ENCODE measurements at regions not wholly inside any gene's neighbourhood (a gene's known extent, or its start where the extent isn't known, plus 50 kb on each side); places are given as distances from the start of the nearest gene placed in this dataset.
A peak's percentile ranks its signal among the peaks of the same experiment; 100 is the strongest.

DNA sequence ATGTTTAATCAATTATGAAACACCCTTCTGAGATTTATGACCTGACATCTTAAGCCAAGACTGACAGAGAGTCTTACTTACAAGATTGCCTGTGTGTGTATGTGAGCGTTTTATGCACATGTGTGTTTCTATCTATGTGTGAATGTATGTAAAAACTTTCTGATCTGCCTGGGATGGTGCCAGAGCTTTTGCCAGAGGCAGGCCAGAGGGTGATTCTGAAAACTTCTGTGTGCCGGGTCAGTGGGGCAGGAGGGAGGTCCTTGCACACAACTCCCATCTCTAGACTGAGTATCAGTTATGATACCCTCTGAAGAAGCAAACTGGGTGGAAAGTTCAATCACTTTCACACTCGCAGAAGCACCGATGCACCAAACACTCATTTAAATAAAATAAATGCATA is 335.0 kb upstream of the NT5C1B start:
- no peak for DNase-seq

DNA sequence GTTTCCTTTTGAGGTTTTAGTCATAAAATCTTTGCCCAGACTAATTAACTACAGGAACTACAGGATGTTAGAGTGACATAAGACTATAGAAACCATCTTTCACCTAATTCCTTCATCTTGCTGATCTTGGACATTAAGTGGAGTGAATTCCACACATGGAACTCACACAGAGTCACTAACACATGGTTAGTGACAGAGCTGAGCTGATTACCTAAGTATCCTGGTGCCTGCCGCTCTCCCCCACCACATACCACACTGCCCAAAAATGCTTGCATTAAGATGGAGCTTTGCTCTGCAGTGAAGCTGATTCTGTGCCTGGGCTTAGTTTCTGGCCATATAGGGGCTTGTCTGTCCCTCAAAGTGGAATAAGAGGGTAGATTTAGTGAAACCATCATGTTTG is 332.9 kb upstream of the NT5C1B start:
- no peak for DNase-seq

DNA sequence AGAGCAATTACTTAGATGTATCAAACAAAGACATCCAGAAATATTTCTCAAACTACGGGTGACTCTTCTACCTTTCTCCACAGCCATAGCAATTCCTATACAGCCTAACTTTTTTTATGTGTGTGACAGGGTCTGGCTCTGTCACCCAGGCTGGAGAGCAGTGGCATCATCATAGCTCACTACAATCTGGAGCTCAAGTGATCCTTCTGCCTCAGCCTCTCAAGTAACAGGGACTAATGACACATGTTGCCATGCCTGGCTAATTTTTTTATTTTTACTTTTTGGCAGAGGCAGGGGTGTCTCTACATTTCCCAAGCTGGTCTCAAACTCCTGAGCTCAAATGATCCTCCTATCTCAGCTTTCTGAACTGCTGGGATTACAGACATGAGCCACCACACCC is 328.9 kb upstream of the NT5C1B start:
- DNase-seq: no peak

DNA sequence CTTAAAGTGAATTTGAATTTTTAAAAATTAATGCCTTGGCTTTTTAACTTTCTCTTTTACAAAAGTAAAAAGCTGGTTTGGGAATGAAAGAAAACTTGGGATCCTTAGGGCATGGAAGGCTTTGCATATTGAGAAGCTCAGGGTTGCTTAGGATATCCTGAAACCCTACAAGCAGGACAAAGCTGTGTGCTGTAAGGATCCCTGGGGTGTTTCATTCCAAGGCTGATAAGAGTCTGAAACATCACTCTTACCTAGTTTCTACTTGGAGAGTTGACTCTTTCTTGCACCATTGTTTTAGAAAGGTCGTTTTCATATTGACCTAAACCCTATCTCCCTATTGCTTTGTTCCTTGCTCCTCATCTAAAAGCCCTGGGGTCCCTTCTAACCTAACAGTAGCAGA is 325.9 kb upstream of the NT5C1B start:
- DNase-seq: no peak

DNA sequence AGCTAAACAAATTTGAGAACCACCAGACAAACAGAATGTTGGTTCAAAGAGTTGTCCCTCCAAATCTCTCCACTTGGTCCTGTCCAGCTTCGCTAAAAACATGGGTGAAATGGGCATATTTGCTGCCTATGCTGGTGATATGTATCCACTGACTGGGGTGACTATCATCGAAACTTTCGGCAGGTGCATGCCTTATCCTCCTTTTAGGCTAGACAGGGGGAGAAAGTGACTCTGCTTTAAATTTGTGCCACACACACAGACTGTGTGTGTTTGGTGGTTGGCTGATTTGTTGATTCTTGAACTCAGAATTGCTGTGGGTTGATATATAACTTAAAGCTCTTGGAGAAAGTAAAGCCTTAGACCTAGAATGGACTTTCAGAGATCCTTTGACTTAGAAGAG is 324.1 kb upstream of the NT5C1B start:
- DNase-seq: no peak

DNA sequence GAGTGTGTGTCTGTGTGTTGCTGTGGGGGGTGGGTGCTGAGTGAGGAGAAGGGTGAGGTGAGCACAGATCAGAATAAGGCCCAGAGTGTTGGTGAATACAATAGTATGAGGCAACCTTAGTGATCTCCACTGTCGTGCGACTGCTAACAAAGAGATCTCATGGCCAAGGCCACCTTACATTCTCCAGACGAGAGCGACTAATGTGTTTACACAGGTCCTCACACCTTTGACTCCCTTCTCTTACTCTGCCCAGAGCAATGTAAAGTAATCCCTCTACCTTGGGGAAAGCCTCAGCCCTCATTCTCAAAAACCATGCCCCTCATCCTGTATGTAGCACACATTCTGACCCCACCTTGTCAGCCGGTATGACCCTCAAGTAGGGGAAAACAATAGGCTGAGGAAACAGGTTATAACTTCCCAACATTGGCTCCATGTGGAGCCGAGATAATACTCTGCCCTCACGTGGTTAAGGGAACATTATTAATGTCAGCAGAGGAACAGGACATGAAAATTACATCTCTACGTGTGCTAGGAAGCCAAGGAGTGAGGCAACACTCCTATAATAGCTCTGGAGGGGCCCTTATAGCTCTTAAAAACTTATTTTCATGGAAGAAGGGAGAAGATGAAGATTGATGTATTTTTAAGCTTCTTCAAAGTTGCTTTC is 323.0 kb upstream of the NT5C1B start:
- DNase-seq: no peak

DNA sequence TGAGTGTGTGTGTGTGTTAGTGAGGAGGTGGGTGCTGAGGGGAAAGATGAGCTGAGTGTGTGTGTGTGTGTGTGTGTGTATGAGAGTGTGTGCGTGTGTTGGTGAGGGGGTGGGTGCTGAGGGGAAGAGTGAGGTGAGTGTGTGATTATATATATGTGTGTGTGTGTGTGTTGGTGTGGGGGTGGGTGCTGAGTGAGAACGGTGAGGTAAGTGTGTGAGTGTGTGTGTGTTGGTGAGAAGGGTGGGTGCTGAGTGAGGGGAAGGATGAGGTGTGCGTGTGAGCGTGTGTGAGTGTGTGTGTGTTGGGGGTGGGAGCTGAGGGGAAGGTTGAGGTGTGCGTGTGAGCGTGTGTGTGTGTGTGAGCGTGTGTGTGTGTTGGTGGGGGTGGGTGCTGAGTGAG is 322.0 kb upstream of the NT5C1B start:
- no peak for DNase-seq

DNA sequence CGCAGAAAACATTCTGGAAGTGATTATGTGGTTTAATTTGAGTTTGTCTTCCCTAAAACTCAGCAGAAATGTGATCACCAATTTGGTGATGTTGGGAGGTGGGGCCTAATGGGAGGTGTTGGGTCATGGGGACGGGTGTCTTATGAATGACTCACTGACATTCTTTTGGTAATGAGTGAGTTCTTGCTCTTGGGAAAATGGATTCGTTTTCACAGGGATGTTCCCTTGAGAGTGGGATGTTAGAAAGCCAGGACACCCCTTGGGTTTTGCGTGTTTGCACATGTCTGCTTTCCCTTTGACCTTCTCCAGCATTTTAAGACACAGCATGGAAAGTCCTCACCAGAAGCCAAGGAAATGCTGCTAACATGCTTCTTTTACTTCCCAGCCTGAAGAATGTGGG is 321.5 kb upstream of the NT5C1B start:
- DNase-seq: no peak

DNA sequence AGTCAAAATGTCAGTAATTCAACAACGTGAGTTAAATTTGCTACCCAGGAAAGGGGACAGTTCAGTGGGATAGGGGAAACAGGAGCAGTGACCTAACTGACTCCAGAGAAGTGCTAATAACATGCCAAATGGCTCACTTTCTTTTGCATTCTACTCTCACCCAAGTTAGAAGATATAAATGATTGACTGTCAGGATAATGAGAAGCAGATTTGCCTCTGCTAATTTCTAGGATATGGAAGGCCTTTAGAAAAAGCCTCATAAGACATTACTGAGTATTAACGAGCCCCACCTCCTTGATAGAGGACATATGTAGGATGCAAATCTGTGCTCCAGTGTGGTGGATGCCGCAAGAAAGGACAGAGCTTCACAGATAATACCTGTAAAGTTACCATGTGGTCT is 318.6 kb upstream of the NT5C1B start:
- no peak for DNase-seq

DNA sequence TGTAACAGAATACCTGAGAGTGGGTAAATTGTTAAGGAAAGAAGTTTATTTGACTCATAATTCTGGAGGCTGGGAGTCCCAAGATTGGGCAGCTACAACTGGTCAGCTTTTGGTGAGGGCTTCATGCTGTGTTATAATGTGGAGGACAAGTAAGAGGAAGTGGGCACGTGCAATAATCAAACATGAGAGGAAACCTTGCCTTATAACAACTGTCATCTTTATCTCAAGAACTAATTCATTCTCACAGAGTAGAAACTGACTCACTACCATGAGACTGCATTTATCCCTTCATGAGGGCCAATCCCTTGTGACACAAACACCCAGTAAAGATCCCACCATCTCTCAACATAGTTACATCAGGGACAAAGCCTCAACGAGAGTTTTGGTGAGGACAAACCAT is 318.1 kb upstream of the NT5C1B start:
- no peak for DNase-seq

DNA sequence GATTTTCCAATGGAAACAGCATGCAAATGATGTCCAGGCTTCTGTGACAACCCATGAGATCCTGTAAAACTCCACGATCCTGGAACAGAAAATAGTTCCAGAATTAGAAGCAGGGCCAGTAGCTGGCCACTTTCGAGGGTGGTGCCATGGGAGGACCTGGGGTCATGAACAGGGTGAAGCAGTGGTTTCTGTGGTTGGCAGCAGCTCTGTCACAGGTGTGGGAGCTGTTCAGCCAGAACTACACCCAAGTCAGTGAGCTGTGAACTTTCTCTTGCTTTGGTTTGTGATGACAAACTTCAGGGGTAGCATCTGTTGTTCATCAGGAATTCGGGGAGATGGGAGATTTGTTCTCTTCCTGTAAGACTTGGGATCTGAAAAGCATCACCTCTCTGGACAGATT is 314.4 kb upstream of the NT5C1B start:
- no peak for DNase-seq

DNA sequence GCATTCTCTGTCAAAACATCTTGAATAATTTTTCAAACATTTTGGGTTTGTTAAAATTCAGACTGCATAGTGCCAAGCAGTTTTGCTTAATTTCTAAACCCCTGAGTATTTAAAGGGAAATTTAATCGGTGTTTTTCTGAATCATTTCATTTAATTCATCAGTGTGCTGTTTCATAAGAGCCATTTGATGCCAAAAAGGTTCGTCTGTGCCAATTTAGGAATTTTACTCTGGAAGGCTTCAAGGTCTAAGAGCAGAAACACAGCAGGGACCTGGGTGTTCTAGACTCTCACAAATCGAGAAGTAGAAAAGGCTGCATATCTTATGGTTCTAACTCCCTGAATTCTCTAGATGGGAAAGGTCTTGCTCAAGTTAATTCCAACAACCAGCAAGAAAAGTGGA is 311.9 kb upstream of the NT5C1B start:
- no peak for DNase-seq

DNA sequence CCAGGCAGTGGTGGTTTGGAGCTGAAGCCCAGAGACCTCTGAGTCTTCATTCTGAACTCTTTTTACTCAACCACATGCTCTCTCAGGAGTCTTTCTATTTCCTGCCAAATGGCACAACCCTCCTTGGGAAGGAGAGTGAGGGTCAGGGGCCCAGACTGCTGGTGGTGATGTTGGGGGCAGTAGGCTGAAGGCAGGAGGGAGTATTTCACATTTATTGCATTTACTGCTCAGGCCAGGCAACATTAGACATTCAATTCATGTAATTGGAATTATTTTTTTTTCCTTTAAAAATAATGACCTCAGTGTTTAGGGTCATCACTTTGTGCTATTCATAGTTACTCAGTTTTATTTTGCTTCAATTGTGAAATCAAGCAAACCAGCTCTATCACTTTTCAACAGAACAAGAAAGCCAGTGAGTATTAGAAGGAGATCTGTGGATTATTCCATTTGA is 311.3 kb upstream of the NT5C1B start:
- no peak for DNase-seq

DNA sequence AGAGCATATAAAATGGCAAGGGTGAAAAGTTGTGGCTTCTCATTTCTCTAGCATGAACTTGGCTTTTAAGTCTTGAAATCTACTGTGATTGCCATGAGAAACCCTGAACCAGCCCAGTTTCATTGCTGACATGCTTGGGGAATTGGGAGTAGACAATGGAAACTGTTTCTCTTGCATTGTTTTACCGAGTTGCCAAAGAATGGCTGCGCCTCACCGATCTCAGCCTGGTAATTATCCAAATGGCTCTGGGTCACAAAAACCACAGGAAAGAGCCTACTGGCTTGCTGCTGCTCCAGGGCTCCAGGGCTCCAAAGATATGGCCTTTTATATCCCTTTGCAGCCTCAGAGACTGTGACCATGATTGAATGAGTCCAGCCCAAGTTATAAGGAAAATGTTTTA is 310.4 kb upstream of the NT5C1B start:
- DNase-seq: no peak

DNA sequence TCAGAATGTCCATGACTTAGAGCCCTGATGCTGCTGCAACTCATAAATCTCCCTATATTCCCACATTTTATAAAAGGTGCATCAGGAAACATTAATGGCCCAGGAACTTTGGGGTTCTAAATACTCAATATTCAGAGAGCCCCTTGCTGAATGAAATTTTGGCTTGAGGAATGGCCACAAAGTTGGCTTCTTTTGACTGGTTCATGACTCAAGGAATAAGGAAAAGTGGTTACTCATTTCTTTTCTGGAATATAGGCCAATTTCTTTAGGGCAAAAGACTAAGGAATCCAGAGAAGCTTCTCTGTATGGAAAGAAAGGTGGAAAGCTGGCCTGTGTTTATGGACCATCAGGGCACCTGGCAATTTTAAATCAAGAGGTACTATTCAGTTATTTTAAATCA is 308.9 kb upstream of the NT5C1B start:
- DNase-seq: no peak

DNA sequence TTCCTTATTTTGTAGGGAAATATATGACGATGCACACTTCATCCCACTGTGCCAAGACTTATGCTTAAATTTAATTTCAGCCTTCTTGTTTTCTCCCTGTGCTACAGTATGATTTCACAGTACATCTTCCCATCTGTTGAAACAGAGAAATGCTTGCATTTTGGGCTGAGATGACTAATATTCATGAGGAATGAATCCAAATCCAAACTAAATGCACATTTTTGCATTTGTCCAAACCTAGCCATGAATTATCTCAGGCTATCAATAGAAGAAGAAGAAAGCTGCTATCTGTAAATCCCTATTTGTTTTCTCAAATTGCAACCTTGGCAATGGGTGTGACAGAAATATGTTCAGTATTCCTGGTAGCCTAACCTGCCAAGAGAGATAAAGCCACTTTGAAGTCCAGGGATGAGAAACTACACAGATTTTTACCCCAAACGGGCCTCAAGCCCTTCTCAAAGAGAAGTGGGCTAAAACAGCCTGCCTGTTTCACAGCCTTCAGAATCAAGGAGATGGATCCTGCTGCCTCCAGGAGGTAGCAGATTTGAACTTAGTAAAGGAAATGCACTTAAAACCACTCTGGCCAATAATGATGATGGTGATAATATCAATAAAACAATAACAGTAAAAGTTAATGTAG is 306.9 kb upstream of the NT5C1B start:
- DNase-seq: no peak

DNA sequence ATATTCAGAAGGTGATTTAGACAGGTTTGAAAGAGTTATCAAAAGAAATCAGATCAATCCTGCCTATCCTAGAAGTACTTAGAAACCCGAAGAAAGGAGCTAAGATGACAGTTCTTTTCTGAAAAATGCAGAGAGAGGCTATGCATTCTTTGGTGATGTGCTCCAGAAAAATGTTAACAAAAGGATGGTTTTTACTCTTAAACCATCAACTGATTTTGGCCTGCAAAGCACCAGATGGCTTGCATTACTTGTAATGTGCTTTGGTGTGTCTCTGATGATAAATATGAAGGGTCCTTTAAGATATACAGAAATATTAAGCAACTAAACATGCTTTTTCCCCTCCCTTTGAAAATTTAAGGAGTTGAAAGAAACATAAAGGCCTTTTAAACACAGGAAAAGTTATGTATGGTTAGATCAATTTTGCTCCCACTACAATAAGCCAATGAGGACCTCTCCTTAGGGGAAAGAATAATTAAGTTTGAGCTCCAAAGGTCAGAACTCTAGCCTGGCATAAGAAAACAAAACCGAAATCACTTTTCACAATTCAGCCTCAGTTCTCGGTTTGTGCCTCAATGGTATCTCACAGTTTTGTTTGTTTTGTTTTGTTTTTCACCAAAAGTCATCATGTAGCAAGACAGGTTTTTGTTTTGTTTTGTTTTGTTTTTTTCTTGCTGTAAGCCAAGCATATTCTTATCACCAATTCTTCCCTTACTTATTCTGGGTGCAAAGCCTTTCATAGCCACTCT is 302.4 kb upstream of the NT5C1B start:
- no peak for DNase-seq

DNA sequence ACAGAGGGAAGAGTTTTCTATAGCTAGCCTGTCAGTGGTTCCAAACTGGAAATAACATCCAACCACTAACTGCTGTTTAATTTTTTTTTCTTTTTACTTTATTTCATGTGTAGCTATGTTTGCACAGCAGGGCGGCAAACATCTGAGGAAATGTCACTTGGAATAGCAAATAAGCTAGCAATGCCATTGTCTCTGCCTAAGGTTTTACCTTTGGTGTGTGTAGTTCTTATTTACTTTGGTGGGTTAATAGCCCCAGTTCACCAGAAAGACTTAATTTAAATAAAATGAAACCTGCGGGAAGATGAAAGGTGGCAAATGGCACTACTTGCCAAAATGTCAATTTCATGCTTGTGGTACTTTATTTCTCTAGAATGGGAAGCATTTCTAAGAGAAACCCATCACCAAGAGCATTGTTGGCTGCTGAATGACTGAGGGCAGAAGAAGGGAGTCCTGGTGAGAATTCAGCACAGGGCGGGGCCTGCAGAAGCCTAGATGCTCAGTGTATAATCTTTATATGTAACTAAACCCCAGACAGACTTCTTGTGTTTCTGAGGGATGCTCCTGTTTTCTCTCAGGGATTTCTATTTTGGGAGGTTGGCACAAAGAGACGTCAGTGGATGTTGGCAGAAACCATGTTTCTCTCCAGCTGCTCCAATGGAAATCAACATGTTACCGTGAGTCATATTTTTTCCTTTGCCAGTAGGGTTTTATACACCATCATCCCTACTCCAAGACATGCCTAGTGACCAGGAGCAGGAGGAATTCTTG is 300.4 kb upstream of the NT5C1B start:
- no peak for DNase-seq

DNA sequence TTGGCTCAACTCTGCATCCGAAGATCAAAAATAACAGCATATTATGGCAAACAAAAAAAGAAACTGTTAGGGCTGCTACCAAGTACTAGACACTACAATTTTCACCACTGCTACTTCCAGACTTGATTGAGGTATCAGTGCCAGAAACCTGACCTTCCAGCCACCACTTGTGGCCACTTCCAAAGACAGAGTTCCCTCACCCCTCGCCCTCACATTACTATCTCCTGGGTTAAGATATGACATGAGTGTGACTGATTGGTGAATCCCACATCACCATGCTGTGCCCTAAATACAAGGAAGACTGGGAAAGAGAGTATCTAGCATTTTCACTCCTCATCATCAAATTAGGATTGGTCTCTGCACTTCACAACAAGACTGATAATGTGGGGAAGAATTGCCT is 296.1 kb upstream of the NT5C1B start:
- DNase-seq: no peak

DNA sequence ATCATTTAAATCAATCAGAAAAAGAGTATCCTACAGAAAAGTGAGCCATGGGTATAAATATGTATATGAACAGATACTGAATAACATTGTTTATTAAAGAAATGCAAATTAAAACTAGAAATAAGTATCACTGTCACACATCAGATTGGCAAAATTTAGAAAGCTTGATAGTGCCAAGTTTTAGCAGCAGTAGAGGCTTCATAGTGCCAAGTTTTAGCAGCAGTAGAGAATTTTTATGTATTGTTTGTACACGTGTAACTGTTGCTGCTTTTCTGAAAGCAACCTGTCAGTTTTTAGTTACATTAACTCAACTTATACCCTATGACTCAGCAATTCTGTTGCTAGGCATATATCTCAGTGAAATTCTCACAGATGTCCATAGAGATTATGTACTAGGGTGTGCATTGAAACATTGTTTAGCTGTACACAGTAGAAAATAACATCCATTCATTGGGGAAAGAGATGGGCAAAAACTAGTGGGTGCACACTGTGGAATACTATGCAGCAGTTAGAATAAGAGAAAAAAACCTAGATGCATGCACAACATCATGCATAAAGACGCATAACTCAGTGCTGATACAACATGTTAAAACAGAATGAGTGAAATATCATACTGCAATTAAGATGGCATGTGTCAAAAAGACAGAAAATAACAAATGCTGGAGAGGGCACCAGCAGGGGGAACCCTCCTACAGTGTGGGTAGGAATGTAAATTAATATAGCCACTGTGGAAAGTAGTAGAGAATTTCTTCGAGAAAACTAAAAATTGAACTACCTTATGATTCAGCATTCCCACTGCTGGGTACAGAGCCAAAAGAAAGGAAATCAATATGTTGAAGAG is 294.5 kb upstream of the NT5C1B start:
- DNase-seq: no peak

DNA sequence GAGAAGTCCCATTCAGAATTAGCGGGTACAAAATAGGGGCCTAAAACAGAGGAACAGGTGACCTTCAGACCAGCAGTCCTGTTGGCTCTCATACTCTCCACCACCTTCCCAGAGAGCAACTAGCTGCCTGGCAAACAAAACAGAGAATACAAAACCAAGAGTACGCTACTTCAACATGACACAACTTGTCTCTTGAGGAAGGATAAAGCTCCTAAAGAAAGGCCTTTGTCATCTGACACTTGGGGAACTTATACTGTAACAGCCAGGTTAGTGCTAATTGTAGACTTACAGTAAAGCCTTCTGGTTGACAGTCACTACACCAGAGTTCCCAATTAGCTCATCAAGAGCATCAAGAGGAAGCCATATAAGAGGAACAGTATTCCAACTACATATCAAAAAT is 282.1 kb upstream of the NT5C1B start:
- DNase-seq: peak; percentile 69

DNA sequence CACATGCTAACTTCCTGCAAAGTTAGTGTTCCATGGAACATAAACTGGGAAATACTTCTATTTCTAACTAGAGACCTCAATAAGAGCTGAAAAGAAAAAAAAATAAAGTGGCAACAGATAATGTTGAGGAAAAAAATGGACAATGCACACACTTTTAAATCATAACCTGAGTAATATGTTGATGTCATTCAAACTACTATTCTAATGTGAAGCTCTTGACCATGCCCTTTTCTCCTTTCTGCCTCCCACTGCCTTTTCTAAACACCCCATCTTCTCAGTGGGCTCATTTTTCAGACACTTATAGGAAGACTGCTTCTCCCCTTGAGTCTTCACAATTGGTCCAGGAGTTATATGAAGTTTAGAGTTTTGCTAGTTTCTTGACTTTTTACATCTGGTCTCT is 280.9 kb upstream of the NT5C1B start:
- DNase-seq: no peak

DNA sequence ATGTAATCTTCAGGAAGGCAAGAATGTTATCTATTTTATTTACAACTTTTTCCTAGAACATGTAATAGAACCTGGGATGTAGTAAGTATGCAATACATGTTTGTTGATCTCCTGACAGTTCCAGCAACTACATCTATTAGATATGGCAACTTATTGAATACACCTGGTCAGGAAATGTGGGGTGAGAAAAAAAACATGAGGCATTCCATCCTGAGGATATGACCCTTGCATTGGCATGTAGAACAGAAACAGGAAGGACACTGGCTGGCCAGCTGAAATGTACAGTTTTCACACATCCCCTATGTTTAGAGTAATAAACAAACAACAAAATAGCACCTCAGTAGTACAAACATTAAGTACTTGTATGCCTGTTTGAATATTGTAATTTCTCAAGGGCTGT is 272.6 kb upstream of the NT5C1B start:
- DNase-seq: no peak
